ENCODE measurements at regions not wholly inside any gene's neighbourhood (a gene's known extent, or its start where the extent isn't known, plus 50 kb on each side); places are given as distances from the start of the nearest gene placed in this dataset.

DNA sequence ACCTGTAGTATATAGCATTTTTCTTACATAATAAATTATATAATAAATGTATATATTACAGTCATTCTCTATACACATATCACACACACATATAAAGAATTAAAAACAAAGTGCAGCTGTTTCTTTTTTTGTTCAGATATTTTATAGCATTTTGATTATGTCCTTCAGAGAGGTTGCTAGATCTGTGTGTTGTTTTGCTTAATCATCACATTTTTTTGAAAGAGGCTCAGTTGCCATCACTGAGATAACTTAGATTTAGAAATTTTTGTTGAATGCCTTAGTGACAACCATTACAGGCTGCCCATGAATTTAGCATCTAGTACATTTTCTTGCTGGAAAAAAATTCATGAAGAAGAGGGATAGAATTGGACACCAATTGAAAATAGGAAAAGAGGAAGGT is 545.2 kb upstream of the PCDH9 start:
- TF ChIP-seq, protein P1, sequence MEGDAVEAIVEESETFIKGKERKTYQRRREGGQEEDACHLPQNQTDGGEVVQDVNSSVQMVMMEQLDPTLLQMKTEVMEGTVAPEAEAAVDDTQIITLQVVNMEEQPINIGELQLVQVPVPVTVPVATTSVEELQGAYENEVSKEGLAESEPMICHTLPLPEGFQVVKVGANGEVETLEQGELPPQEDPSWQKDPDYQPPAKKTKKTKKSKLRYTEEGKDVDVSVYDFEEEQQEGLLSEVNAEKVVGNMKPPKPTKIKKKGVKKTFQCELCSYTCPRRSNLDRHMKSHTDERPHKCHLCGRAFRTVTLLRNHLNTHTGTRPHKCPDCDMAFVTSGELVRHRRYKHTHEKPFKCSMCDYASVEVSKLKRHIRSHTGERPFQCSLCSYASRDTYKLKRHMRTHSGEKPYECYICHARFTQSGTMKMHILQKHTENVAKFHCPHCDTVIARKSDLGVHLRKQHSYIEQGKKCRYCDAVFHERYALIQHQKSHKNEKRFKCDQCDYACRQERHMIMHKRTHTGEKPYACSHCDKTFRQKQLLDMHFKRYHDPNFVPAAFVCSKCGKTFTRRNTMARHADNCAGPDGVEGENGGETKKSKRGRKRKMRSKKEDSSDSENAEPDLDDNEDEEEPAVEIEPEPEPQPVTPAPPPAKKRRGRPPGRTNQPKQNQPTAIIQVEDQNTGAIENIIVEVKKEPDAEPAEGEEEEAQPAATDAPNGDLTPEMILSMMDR (IDR thresholded peaks at IDR 0.05) = no peak
- intact Hi-C loops (cut with DNase I) = no loop called here
- H3K27ac ChIP-seq = no peak overlapping the region
- no peaks in the 10 kb centered on the region for H3K27me3 ChIP-seq
- H3K4me1 ChIP-seq = no peaks in the 10 kb centered on the region
- H3K9me3 ChIP-seq = peaks cover 0 to 22% (median 0%) of the 10 kb centered on the region in 11 donors
- ATAC-seq (no peak), DNase-seq (no peak)
- H3K4me3 ChIP-seq = no peak overlapping the region
- no peaks in the 10 kb centered on the region for H3K36me3 ChIP-seq

DNA sequence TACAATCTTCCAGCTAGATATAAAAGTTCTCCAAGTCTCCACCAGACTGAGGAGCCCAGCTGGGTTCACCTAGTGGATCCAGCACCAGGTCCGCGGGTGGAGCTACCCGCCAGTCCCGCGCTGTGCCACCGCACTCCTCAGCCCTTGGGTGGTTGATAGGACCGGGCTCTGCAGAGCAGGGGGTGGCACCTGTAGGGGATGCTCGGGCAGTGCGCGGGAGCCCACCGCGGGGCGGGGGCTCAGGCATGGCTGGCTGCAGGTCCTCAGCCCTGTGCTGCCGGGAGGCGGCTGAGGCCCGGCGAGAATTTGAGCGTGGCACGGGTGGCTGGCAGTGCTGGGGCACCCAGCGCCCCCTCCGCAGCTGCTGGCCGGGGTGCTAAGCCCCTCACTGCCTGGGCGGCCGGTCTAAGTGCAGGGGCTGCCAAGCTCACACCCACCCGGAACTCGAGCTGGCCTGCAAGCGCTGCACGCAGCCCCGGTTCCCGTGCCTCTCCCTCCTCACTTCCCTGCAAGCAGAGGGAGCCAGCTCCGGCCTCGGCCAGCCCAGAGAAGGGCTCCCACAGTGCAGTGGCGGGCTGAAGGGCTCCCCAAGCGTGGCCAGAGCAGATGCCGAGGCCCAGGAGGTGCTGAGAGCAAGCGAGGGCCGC is 542.8 kb upstream of the PCDH9 start:
- intact Hi-C loops (cut with DNase I) = no loop called here
- Histone ChIP-seq H3K27ac (no peak overlapping the region), H3K4me1 (no peaks in the 10 kb centered on the region), H3K27me3 (no peaks in the 10 kb centered on the region), H3K4me3 (no peak overlapping the region), H3K9me3 (peaks cover 0 to 27% (median 0%) of the 10 kb centered on the region in 11 donors), H3K36me3 (no peaks in the 10 kb centered on the region)
- ATAC-seq (peak in 1 of 8 donors; percentile 28), DNase-seq (peak in 1 of 2 donors; percentile 9)
- 92 to 94% methylated on average over 31 to 37 of the region's 37 CpGs for WGBS, 2 donors
- TF ChIP-seq, protein P1 (IDR thresholded peaks at IDR 0.05) = no peak

DNA sequence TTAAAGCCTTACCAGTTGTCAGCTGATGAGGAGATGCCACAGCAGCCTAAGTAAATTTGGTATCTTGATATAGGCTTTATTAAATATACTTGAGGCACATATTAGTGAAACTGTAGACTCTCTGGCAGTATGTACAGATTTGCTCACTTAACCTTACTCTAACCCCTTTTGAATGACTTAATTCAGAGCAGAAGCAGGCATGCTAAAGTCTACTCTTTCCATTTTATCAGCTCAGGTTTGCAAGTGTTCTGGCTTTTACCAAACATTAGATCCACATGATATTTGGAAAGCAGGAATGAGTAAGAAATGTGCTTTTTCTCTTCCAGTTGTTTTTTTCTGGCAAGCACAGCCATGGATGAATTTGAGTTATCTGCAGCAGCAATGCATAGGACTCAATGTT is 541.0 kb upstream of the PCDH9 start:
- Histone ChIP-seq H3K27ac (no peak overlapping the region), H3K9me3 (peaks cover 0 to 27% (median 0%) of the 10 kb centered on the region in 11 donors), H3K4me1 (no peaks in the 10 kb centered on the region), H3K27me3 (no peaks in the 10 kb centered on the region), H3K4me3 (no peak overlapping the region), H3K36me3 (no peaks in the 10 kb centered on the region)
- TF ChIP-seq, protein P1 (IDR thresholded peaks at IDR 0.05) = no peak
- ATAC-seq (no peak), DNase-seq (no peak)
- intact Hi-C loops (cut with DNase I) = no loop called here

DNA sequence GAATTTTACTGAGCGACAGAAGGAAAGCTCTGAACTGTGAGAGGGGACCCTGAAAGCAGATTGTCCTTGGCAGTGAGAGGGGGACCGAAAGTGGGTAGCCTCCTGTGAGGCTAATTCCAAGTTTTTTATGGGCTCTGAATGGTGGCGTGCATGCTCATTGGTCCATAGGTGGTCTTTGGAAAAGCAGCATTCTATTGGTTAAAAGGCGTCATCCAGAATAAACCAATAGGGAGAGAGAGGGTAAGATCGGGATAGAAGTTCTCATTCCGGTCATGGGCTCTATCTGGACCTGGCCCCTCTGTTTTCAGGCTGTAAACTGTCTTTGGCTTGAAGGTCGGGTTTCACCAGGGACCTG is 539.8 kb upstream of the PCDH9 start:
- H3K4me1 ChIP-seq = no peaks in the 10 kb centered on the region
- intact Hi-C loops (cut with DNase I) = no loop called here
- ATAC-seq (no peak), DNase-seq (no peak)
- WGBS, 2 donors = 82 to 89% methylated on average over 7 of the region's 7 CpGs
- no peaks in the 10 kb centered on the region for H3K27me3 ChIP-seq
- no peak overlapping the region for H3K27ac ChIP-seq
- TF ChIP-seq, protein P1 (IDR thresholded peaks at IDR 0.05) = no peak
- H3K9me3 ChIP-seq = peaks cover 0 to 27% (median 0%) of the 10 kb centered on the region in 11 donors
- no peak overlapping the region for H3K4me3 ChIP-seq
- no peaks in the 10 kb centered on the region for H3K36me3 ChIP-seq

All from heart right ventricle (tissue), 16 donors.